DLD1 (cell line): ENCODE measurements at regions not wholly inside any gene's neighbourhood (a gene's known extent, or its start where the extent isn't known, plus 50 kb on each side); places are given as distances from the start of the nearest gene placed in this dataset.
"Not testable (repeated sequence)": the region's sequence is repeated elsewhere in the genome, so short reads cannot be mapped to it uniquely, and the experiment has no call there.

Experiments
- in situ Hi-C: cut with HindIII; loops from 2 replicates; pipeline ENCODE4 v1.10.0; 2017; ENCODE audit warnings: low sequenced_read_pairs

DNA sequence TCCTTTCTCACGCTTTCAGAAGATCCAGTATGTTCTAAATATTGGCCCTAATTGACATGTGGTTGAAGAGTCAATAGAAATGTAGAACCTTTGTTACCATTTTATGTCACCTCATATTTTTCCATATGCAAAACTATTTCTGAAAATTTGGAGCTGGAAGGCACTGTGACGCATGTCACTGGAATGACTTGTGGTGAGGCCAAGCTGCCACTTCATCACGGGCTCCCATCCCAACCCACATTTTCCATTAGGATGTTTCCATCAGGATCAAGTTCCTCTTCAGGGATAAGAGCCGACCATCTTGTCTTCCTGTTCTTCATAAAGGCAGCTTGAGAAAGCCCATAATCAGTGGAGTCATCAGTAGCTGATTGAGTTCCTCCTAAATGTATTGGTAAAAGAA is 1241.7 kb downstream of the GATA3 start:
- in situ Hi-C loops: no loop called here

DNA sequence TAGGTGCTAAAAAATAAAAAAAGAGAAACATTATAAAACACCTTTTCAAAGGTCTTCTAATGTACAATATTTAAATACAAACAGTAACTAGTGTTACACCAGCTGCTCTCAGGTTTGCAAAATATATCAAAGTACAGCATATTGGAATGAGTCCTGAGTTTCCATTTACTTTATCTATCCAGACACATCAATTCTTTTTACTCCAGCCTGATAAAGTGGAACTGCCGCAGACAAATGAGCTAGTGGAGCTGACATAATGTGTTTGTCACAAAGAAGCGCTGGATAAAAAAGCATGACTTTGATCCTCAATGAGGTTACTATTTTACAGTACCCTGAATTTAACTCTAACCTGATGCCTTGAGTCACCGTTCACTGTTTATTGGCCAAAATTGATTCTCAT is 1243.1 kb downstream of the GATA3 start:
- in situ Hi-C loops: no loop called here

DNA sequence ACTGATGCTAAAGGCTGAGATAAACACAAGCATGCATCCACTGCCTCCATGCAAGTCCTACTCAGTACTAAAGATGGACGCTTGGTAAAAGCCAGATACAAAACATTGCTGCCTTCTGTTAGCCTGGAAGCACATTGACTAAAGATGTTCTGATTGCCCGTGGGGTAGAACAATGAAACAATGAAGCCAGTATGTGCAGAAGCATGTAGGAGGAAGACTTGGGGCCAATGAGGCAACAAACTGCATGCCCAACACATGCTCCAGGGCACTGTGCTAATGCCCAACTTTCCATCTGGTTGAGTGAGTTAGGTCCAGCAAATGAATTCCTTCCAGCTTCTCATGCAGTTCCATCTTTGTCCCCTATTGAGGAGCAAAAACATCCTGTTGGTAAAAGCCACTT is 1245.5 kb downstream of the GATA3 start:
- in situ Hi-C loops: loop anchor here (10.0 kb wide), 1 partner anchor 1765 kb away; no protein-coding TSS in a partner anchor

DNA sequence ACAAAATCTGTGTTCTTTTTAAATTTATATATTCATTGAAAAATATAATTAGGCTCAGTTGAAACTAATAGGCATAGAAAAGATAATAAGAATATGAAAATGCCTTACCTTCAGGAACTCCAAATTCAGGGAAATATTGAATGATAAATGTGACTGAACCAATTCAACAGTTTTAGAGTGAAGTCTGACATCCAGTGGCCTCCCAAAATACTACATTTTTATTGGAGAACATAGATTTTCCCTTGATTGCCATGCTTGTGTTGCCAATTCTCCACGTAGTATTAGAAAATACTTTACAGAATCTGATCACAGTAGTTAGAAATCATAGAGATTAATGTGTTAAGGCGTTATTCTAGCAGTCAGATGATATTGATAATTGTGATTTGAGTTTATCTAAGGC is 1246.7 kb downstream of the GATA3 start:
- in situ Hi-C loops: loop anchor here (10.0 kb wide), 1 partner anchor 1766 kb away; no protein-coding TSS in a partner anchor

DNA sequence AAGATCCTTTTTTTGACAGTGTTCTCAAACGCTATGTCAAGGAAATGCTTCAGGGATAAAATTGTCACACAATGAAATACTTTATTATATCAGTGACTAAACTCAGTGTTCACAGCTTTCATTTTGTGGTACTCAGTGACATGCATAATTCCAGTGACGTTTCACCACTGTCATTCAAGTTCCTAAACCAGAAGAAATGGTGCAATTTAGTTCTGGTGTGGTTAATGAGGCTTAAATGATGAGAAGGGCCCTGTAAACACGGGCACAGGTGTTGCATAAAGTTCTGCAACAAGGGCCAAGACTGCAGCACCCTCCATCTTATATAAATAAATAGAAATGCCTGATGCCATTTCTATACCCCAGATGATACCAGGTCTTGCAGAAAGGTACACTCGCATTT is 1247.1 kb downstream of the GATA3 start:
- in situ Hi-C loops: loop anchor here (10.0 kb wide), 1 partner anchor 1767 kb away; no protein-coding TSS in a partner anchor

DNA sequence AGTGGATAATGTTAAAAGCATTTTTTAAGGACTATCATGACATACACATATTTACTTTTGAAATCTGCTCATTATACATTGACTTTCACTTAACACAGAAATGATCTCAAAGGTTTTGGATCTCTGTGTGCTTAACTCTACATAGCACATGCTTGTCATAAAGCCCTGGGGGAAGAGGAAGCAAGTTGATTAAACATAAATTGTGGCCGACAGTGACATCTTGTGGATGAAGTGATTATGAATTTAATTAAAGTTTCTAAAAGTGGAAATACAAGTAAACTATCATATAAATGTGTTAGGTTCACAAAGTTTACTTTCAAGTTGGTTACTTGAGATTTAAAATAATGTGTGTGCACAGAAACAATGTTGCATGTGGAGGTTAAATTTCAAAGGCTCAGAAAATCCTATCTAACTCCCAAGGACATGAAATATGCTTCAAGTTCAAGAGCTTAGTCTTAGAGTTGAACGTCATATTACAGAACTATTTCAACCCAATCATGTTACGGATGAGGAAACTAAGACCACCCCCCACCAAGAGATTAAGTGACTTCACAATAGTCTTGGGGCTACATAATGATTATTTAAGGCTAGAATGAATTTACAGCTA is 1247.8 kb downstream of the GATA3 start:
- in situ Hi-C loops: loop anchor here (10.0 kb wide), 1 partner anchor 1767 kb away; no protein-coding TSS in a partner anchor

DNA sequence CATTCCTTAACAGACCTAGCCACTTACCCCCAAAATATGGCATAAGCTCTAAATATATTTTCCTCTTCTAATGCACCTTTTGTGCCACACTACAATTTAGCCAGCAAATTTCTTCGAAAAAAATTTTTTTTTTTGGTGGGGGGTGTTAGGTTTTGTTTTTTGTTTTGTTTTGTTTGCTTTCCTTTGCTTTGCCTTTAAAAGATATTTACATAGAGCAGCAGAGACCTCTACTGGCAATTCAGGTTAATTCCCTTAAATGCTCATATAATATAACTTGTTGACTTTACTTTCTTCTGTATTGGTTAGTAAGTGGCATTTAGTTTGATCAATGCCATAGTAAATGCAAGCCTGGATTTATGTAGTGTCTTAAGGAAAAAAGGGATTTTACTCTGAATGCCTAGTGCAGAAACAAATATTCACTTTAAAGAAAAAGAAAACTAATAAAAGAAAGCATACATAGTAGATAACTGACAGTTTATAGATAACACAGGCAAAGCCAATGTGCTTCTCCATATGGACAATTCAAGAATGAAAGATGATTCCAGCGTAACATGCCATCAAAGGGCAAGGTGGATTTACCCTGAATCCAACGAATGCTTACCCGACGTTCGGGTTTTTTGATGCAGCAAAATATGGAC is 1250.6 kb downstream of the GATA3 start:
- in situ Hi-C loops: loop anchor here (10.0 kb wide), 1 partner anchor 1770 kb away; no protein-coding TSS in a partner anchor

DNA sequence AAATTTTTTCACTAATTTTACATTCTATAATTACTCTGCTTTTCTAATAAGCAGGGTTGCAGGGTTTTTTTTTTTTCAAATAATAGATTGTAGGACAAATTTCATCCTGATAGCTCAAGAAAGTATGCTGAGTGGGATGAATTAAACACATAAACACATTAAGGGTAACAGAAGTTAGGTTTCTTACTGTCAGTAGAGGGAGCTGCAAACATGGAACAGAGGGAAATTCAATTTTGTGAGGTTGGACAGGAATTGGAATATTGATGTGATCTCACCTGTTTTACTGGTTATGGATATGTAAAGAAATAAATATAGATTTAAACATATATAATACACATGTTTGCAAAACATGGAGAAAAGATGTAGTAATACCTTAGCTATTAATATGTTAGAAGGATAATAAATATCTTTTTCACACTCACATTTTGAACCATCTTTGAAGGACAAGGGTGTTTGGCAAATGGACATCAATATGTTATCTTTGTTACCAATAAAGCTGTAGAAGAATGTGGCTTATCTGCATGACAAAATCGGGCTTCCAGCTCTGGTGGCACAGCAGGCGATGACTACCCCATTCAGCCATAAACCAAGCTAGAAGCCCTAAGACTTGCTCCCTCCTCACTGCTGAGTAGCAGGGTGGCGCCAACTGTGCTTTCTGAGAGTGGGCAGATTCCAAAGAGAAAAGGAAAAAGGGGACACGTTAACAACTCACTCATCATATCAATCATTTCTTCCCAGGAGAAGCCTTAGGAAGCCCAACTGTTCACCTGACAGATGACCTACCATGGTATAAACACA is 1257.4 kb downstream of the GATA3 start:
- in situ Hi-C loops: no loop called here

DNA sequence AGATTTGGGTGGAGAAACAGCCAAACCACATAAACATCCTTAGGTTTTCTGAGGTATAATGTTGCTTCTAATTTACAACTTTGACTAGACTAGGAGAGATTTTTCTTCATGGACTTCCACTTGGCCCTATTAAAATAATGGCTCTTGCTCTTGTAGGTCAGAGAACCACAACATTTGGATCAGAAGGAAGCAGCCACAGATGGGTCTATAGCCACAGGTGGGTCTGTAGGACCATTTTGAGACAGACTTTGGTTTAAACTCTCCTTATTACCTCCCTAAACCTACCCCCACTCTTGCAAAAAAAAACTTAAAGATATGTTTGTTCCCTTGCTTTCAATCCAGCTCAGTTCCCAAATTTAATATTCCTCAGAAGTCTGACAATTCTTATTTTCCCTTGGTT is 1260.8 kb downstream of the GATA3 start:
- in situ Hi-C loops: no loop called here

DNA sequence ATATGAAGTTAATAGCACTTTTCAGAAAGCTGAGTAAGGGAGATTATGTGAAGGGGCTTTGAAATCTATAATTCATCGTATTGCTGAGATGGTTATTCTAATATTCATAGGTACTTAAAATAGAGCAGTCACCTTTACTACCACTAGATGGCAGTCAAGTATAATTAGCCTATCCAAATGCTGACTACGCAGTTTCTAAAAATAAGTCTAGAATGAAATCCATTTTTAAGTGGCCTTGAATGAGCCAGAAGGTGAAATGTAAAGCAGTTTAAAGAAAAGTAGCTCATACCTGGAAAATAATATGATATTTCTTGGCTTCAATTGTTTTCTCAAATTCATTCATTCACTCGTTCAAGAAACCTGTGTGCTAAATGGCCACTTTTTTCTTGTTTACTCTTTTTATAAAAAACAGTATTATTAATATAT is 1277.1 kb downstream of the GATA3 start:
- in situ Hi-C loops: no loop called here

DNA sequence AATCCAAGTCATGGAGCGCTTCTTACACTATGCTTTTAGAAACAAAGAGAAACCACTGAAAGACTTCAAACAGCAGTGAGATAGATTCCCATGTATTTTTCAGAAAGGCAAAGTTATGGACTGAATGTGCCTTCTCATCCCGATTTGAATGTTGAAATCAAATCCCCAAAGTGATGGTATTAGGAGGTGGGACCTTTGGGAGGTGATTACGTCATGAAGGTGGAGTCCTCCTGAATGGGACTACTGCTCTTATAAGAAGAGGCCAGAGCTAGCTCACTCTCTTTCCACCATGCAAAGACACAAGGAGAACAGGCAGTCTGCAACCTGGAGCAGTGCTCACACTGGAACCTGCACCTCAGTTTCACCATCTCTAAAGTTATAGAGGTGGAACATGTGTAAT is 1279.8 kb downstream of the GATA3 start:
- in situ Hi-C loops: no loop called here

DNA sequence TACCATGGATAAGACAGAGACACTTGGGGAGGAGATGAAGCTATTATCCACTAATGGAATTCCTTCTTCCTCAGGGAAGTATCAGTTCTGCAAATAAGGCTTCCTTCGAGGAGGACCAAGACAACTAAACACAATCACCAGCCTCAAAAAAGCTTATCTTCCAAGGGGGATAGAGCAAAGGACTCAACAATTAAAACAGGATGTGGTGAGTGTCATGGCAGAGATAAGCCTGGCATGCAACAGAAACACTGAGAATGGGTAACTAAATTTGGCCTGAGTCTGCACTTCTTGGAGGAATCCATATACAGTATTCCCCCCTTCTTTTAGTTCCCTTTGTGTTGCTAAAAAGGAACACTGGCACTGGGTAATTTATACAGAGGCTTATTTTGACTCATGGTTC is 1285.2 kb downstream of the GATA3 start:
- in situ Hi-C loops: no loop called here

DNA sequence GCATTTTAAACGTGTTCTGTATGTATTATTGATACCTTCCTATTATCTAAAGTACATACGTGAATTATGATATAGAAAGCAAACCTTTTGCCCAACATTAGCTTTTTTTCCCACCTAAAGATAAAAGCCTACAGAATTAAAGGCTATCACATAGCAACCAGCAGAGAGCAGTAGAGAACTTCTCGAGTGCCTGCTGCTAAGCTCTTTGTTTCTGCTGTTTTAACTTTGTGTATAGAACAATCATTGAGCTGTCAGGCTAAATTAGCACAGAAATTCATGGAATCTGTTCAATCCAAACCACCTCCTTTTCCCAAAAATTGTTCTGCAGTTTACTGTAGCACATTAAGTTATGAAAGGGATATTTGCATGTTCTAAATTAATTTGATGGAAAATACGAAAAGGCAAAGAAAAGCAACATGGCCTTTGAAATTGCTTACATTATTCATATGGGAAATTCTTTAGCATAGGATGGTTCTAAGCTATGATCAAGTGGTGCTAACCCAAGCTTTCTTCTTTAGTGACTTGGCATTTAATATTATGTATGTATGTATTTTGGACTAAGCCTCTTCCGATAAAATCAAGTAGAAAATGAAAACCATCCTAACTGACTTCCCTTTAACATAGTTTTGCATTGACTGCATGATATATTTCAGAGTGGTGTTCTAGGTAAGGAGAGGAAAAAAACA is 1288.5 kb downstream of the GATA3 start:
- in situ Hi-C loops: no loop called here

DNA sequence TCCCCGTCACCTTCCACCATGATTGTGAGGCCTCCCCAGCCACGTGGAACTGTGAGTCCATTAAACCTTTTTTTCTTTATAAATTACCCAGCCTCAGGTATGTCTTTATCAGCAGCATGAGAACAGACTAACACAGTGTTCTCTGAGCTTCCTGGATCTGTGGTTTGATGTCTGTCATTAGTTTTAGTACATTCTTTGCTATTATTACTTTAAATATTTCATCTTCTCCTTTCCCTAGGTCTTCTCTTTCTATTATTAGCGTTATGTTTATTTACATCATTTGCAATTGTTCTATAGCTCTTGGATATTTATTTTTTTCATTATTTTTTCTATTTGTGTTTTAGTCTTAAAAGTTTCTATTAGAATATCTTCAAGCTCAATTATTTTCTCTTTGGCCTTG is 1293.4 kb downstream of the GATA3 start:
- in situ Hi-C loops: not testable (repeated sequence)

DNA sequence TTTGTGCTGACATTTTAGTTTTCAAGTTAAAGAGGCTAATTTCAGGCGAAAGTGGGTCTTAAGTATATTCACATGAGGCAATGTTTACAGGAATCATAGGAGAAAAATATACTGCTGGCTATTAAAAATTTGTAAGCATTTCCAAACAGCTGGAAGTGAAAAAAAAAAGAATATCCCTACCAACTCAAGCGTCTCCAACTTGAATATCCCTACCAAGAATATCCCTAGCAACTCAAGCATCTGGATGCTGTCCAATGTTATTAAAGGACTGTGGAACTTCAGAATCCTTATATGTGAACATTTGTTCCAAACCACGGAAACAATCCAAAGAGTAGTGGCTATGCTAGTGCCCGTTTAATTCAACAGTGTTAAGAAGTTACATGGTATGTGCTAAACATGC is 1303.0 kb downstream of the GATA3 start:
- in situ Hi-C loops: no loop called here

DNA sequence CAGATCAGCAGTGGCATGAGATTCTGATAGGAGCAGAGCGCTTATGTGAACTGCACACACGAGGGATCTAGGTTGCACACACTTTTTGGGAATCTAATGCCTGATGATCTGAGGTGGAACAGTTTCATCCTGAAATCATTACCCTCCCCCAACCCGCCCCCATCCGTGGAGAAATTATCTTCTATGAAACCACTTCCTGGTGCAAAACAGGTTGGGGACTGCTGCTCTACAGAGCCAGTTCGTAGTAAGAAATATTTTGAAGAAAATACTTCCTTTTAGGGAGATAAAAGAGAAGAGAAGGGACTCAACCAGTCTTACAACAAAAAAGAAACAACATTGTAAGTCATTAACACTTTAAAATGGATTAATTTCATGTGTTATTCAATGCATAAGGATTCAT is 1308.2 kb downstream of the GATA3 start:
- in situ Hi-C loops: no loop called here

DNA sequence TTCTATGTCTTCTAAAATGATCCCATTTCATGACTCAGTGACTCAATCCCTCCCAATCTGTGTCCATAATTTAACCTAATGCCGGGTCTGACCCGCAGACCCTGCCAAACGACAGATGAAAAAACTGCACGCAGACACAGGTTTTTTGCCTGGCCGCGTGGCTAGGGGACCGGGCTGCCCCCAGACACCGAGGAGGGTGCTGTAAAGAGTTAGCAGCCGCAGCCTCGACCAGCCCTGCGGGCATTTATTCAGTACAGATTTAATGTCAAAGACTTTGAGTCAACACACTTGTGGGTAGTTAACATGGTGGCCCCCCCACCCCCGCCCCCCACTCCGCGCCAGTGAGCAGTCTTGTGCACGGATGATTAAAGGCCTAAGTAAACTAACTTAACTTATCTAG is 1324.7 kb downstream of the GATA3 start:
- in situ Hi-C loops: no loop called here

DNA sequence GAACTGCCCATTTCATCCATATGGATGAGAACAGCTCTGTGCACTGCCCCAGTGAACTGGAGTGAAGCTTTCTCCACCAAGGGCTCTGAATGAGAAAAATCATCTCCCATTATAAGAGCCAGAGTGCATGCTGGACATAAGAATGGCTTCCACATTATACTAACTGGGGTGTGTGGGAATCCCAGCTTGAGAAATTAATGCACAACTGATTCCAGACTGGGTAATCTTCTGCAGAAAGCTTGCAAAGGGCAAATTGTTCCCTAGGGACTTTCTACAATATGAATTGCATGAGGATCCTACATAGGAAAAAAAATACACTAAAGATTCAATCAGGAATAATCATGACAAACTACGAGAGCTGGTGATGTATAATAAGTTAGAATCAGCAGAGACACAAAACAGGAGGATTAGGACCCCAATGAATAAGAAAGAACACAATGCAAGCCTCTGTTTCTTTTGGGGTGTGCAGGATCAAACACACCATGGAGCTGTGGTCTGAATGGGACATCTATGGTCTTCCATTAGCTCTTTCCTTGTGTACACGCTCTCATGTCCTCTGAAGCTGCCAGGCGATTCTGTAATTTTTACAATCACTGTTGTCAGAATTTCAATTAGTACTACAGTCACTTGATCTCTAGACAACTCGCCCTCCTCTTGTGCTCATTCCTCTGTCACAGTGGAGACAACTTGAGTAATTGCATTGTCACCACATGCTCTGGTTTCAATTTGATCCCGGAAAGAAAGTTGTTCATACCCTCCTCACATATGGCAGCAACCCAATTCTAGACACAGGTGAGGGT is 1327.4 kb downstream of the GATA3 start:
- in situ Hi-C loops: no loop called here

DNA sequence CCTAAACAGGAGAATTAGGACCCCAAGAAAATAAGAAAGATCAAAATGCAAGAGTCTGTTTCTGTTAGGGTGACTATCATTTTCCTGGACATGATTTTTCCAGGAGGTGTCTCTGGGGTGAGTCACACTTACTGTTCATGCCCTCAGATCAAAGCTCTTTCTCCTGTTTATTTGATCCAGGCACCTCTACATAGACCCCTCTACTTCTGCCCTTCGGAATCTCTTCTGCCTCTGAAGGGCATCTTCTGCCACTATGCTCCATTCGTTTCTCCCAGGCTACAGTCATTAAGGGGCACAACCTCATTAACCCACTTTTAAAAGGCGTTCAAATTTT is 1328.0 kb downstream of the GATA3 start:
- in situ Hi-C loops: no loop called here

DNA sequence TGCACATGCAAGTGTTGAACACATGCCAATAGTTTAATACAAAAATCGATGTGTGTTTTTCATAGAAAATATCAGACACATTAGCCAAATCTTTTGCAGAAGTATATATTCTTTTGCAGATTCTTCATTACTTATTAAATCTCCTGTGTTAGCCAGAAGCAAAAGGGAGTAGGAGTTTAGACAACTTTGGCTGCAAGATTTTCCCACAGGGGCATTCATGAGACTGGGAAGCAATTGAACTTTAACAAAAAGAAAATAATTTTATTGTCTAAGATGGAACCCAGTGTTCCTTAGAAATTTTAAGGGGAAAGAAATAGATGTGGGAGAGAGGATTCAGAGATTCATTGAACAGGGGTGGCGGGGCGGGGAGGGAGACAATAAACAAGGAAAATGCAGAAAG is 1336.0 kb downstream of the GATA3 start:
- in situ Hi-C loops: no loop called here
